HepG2 (cell line): ENCODE measurements at regions not wholly inside any gene's neighbourhood (a gene's known extent, or its start where the extent isn't known, plus 50 kb on each side); places are given as distances from the start of the nearest gene placed in this dataset.

Source experiments
- ATAC-seq: fragments of 200-7000 bp; cut with Tn5 transposase; 3 replicates; pipeline ENCODE4 v1.9.1; 2020; ENCODE audit warnings: mild to moderate bottlenecking, moderate library complexity
- BruUV-seq: library from RNA; stranded (reverse); fragments of 400-500 nt; replicated peaks from 2 replicates; lab custom pipeline; 2021; lab: Mats Ljungman, UMichigan
- CTCF ChIA-PET: fragments of 300-600 bp; formaldehyde crosslinking; extraction: SDS; loops from one replicate; lab custom pipeline; 2021; ENCODE audit warnings: low total read pairs, inconsistent platforms, low intra/inter-chr PET ratio; lab: Yijun Ruan, JAX
- POLR2A ChIA-PET: fragments of 350-600 bp; sonication (Branson Sonifier 250); formaldehyde crosslinking; loops from one replicate; lab custom pipeline; 2020; ENCODE audit warnings: antibody characterized with exemption, inconsistent platforms; lab: Yijun Ruan, JAX
- DNase-seq: peaks from one replicate; pipeline ENCODE4 v3.0.0-alpha.2; 2015; ENCODE audit warnings: low spot score
- FAIRE-seq: peaks from 3 replicates; lab custom pipeline; 2011; peaks lifted over from hg19 to GRCh38; lab: Jason Lieb, UNC
- H2AFZ ChIP-seq: one replicate; pipeline ENCODE4 v1.6.1; 2011; ENCODE audit warnings: low read length, inconsistent platforms
- H3K27ac ChIP-seq: fragments of 300-600 bp; 3 replicates; pipeline ENCODE4 v1.8.0; 2011; ENCODE audit warnings: mixed run types, mild to moderate bottlenecking, mixed read lengths, low read length, inconsistent platforms; ENCODE audit not compliant: insufficient read depth; ENCODE audit errors: extremely low read length
- H3K27me3 ChIP-seq, 2 experiments: fragments of 200-600 bp in 1 of 2; 2 replicates in 1 of 2; 3 replicates in 1 of 2; pipeline versions ENCODE4 v1.6.0 to v1.8.0; 2011; ENCODE audit warnings: low read length in 2 of 2, mild to moderate bottlenecking in 2 of 2, moderate library complexity in 2 of 2, inconsistent platforms in 1 of 2; ENCODE audit not compliant: insufficient read depth in 2 of 2, control insufficient read depth in 1 of 2
- H3K36me3 ChIP-seq, 2 experiments: fragments of 200-600 bp in 1 of 2; replicated peaks in 1 of 2; 2 replicates in 1 of 2; 3 replicates in 1 of 2; pipeline versions ENCODE4 v1.5.1 to v1.8.0; 2011; ENCODE audit warnings: low read length in 2 of 2, inconsistent platforms in 1 of 2; ENCODE audit not compliant: insufficient read depth in 2 of 2, control insufficient read depth in 1 of 2
- H3K4me1 ChIP-seq: 2 replicates; pipeline ENCODE4 v1.5.1; 2012; ENCODE audit warnings: low read length, inconsistent platforms; ENCODE audit not compliant: insufficient read depth
- H3K4me2 ChIP-seq: 2 replicates; pipeline ENCODE4 v1.6.0; 2011; ENCODE audit warnings: low read depth, low read length, inconsistent platforms
- H3K4me3 ChIP-seq, 3 experiments: fragments of 200-600 bp in 1 of 3; sonication (generic), shearing (Covaris generic) in 1 of 3; replicated peaks in 1 of 3; 2 replicates each; pipeline ENCODE4 v1.5.1; 2011 to 2016; ENCODE audit warnings: low read length in 3 of 3, inconsistent platforms in 2 of 3, low read depth in 2 of 3, mild to moderate bottlenecking in 2 of 3, control low read depth in 1 of 3, mixed read lengths in 1 of 3; ENCODE audit not compliant: insufficient read depth in 1 of 3
- H3K79me2 ChIP-seq: one replicate; pipeline ENCODE4 v1.6.1; 2011; ENCODE audit warnings: low read length, inconsistent platforms; ENCODE audit not compliant: insufficient read depth
- H3K9ac ChIP-seq: 2 replicates; pipeline ENCODE4 v1.6.0; 2011; ENCODE audit warnings: mild to moderate bottlenecking, low read depth, low read length, inconsistent platforms; ENCODE audit not compliant: insufficient read depth
- H3K9me3 ChIP-seq: 2 replicates; pipeline ENCODE4 v1.5.1; 2012; ENCODE audit warnings: mild to moderate bottlenecking, low read length
- H4K20me1 ChIP-seq: 2 replicates; pipeline ENCODE4 v1.6.0; 2011; ENCODE audit warnings: inconsistent platforms, mild to moderate bottlenecking, low read length, moderate library complexity; ENCODE audit not compliant: insufficient read depth
- BCLAF1 ChIP-seq: fragments of 450-650 bp; IDR thresholded peaks from 2 replicates; pipeline ENCODE4 v1.6.1; 2017; ENCODE audit warnings: mild to moderate bottlenecking
- CREB3 ChIP-seq: sonication (generic); formaldehyde crosslinking; IDR thresholded peaks from 2 replicates; pipeline ENCODE4 v1.5.0; 2020; ENCODE audit warnings: missing genetic modification reagents
- FOSL2 ChIP-seq: sonication (generic); formaldehyde crosslinking; IDR thresholded peaks from 2 replicates; pipeline ENCODE4 v1.4.0; 2020; ENCODE audit warnings: missing genetic modification reagents
- MBNL3 ChIP-seq: fragments of 250-450 bp; sonication (Bioruptor Pico); conservative IDR thresholded peaks from 2 replicates; pipeline ENCODE4 v1.8.0; 2022; ENCODE audit warnings: mild to moderate bottlenecking, inconsistent platforms
- MEIS1 ChIP-seq: sonication (generic); formaldehyde crosslinking; IDR thresholded peaks from 2 replicates; pipeline ENCODE4 v1.9.0; 2021; ENCODE audit warnings: mild to moderate bottlenecking, missing genetic modification reagents, moderate library complexity, borderline replicate concordance
- ONECUT2 ChIP-seq: sonication (generic); formaldehyde crosslinking; IDR thresholded peaks from 2 replicates; pipeline ENCODE4 v1.4.0; 2020; ENCODE audit warnings: missing genetic modification reagents
- PITX1 ChIP-seq: sonication (generic); formaldehyde crosslinking; IDR thresholded peaks from 2 replicates; pipeline ENCODE4 v1.5.1; 2020; ENCODE audit warnings: mild to moderate bottlenecking, missing genetic modification reagents
- POLR2AphosphoS2 ChIP-seq: IDR thresholded peaks from 2 replicates; pipeline ENCODE4 v1.6.1; 2011; ENCODE audit warnings: low read depth, low read length, improper control_type of control experiment
- PPARG ChIP-seq: conservative IDR thresholded peaks from 2 replicates; pipeline ENCODE4 v1.6.1; 2016; ENCODE audit warnings: missing biosample characterization, missing genetic modification reagents
- U2AF1 ChIP-seq: fragments of 200-400 bp; formaldehyde crosslinking; optimal IDR thresholded peaks from 2 replicates; pipeline ENCODE3; 2017; ENCODE audit warnings: mild to moderate bottlenecking, low read depth, low read length
- ZNF337 ChIP-seq: sonication (generic); formaldehyde crosslinking; IDR thresholded peaks from 2 replicates; pipeline ENCODE4 v1.5.1; 2020; ENCODE audit warnings: missing genetic modification reagents, low read depth, mild to moderate bottlenecking, borderline replicate concordance
- ZNF430 ChIP-seq: sonication (generic); formaldehyde crosslinking; IDR thresholded peaks from 2 replicates; pipeline ENCODE4 v1.9.0; 2021; ENCODE audit warnings: mild to moderate bottlenecking, missing genetic modification reagents
- ZNF550 ChIP-seq: sonication (generic); formaldehyde crosslinking; IDR thresholded peaks from 2 replicates; pipeline ENCODE4 v1.4.0; 2020; ENCODE audit warnings: mild to moderate bottlenecking, missing genetic modification reagents, borderline replicate concordance
- WGBS: methylation state at CpG from one replicate; pipeline ENCODE4 v1.1.6; 2017; ENCODE audit warnings: low lambda C conversion rate; 5-methylcytosine and 5-hydroxymethylcytosine counted together
- in situ Hi-C: cut with HindIII; loops from 2 replicates; pipeline ENCODE4 v1.10.0; 2017; ENCODE audit warnings: low pct_unique_long_range_greater_than_20kb; ENCODE audit not compliant: extremely low pct_ligation_motif_present
- intact Hi-C: fragments of 100-400 bp; cut with micrococcal nuclease; formaldehyde crosslinking; loops from one replicate; pipeline ENCODE4 v1.10.0; 2022; ENCODE audit not compliant: unreplicated experiment
- TF ChIP-seq, protein P1 (sequence below): sonication (generic); formaldehyde crosslinking; IDR thresholded peaks from 2 replicates; pipeline ENCODE4 v1.5.0; 2020; ENCODE audit warnings: missing genetic modification reagents

DNA sequence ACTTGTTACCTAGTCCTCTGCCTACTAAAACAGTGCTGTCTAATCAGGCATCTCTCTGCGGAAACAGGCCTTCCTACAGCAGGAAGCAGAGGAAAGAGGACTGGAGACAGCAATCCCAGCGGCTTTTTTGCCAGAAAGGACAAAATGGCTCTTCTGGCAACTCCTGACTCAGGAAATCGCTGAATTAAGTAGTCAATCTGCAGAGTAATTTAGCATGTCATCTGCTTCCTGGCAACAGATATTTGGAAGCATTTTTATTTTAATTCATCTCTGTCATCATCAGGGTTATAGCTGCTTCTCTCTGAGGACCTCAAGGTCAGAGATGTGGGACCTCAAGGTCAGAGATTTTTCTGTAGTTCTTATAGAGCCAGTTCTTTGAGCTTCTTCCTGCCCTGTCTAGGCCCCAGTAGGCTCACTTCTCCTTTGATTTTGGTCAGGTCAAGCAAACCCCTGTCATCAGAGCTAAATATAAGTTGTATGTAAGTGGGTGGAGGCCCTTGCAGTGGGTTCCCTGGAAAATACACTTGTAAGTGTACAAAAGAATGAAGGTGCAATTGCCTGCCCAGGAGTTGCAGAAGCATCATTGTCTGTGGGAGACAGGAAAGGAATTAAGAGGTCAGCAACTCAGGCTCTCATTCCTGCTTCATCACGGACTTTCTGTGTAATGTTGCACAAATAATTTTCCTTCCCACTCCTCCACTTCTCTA is 229.4 kb downstream of the ALDH8A1 start (continued):
- TF ChIP-seq, protein P1, sequence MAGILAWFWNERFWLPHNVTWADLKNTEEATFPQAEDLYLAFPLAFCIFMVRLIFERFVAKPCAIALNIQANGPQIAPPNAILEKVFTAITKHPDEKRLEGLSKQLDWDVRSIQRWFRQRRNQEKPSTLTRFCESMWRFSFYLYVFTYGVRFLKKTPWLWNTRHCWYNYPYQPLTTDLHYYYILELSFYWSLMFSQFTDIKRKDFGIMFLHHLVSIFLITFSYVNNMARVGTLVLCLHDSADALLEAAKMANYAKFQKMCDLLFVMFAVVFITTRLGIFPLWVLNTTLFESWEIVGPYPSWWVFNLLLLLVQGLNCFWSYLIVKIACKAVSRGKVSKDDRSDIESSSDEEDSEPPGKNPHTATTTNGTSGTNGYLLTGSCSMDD (CRISPR knock-in tag), result no peak
- TF ChIP-seq POLR2AphosphoS2, result no peak
- no peak for TF ChIP-seq MEIS1 (CRISPR knock-in tag)
- TF ChIP-seq U2AF1, result no peak
- TF ChIP-seq ZNF430 (CRISPR knock-in tag), result no peak

- no peaks in the 10 kb centered on the region; the same call in 1 of the 2 replicates for H4K20me1 ChIP-seq
- H3K79me2 ChIP-seq, result no peaks in the 10 kb centered on the region
- no peaks in the 10 kb centered on the region for H3K9me3 ChIP-seq
- no peaks in the 10 kb centered on the region for H3K36me3 ChIP-seq
- no peak for ATAC-seq
- TF ChIP-seq MBNL3 (no peak), ZNF550 (CRISPR knock-in tag) (no peak), CREB3 (CRISPR knock-in tag) (no peak), BCLAF1 (no peak), PITX1 (no peak), ZNF337 (no peak), PPARG (CRISPR knock-in tag) (no peak), ONECUT2 (CRISPR knock-in tag) (no peak), FOSL2 (CRISPR knock-in tag) (no peak)
- TF ChIP-seq, all 625 proteins: peak for 0
- no peaks in the 10 kb centered on the region for H3K27me3 ChIP-seq
- ChIA-PET POLR2A (no interaction called here), CTCF (no interaction called here)
- in situ Hi-C loops (no loop called here), intact Hi-C loops (no loop called here)
- no peak overlapping the region for H3K4me2 ChIP-seq
- no peak overlapping the region for H3K9ac ChIP-seq
- no peak overlapping the region for H3K27ac ChIP-seq
- no TSS peak for BruUV-seq
- no peaks in the 10 kb centered on the region for H3K4me1 ChIP-seq
- FAIRE-seq (no peak), DNase-seq (no peak)
- H2AFZ ChIP-seq, result no peak overlapping the region
- H3K4me3 ChIP-seq, result no peak overlapping the region
- WGBS, result 56% methylated on average over 2 of the region's 2 CpGs
Measured at GRCh38 chr6:134719911-134720310, 230.0 kb downstream of the ALDH8A1 start.
